ENCODE measurements at regions not wholly inside any gene's neighbourhood (a gene's known extent, or its start where the extent isn't known, plus 50 kb on each side); places are given as distances from the start of the nearest gene placed in this dataset.

GRCh38 chr14:43901911-43902673 lies 605.0 kb downstream of the FSCB start:
- no peak for FAIRE-seq
- no peak for DNase-seq (ENCODE audit: extremely low spot score, insufficient read length, low read depth)

- no peak for DNase-seq (ENCODE audit: extremely low spot score, insufficient read length, low read depth)
- no peak for FAIRE-seq
These were observed 606.9 kb downstream of the FSCB start for GRCh38 chr14:43900173-43900655.

GRCh38 chr14:43898687-43899086 lies 608.4 kb downstream of the FSCB start:
- FAIRE-seq (no peak), DNase-seq (ENCODE audit: extremely low spot score, insufficient read length, low read depth) (no peak)

GRCh38 chr14:43896044-43896443 lies 611.0 kb downstream of the FSCB start:
- DNase-seq (ENCODE audit: extremely low spot score, insufficient read length, low read depth) (no peak), FAIRE-seq (no peak)

GRCh38 chr14:43894534-43894933 lies 612.5 kb downstream of the FSCB start:
- FAIRE-seq (no peak), DNase-seq (ENCODE audit: extremely low spot score, insufficient read length, low read depth) (no peak)

GRCh38 chr14:43887523-43887922 lies 619.6 kb downstream of the FSCB start:
- FAIRE-seq, result no peak

GRCh38 chr14:43877351-43877960 lies 629.6 kb downstream of the FSCB start:
- no peak for DNase-seq (ENCODE audit: extremely low spot score, insufficient read length, low read depth)

More at GRCh38 chr14:43887523-43887922, 619.6 kb downstream of the FSCB start:
- no peak for DNase-seq (ENCODE audit: extremely low spot score, insufficient read length, low read depth)

GRCh38 chr14:43872752-43873655 lies 634.1 kb downstream of the FSCB start:
- FAIRE-seq (no peak), DNase-seq (ENCODE audit: extremely low spot score, insufficient read length, low read depth) (no peak)

More at GRCh38 chr14:43877351-43877960, 629.6 kb downstream of the FSCB start:
- no peak for FAIRE-seq

- no peak for FAIRE-seq
- no peak for DNase-seq (ENCODE audit: extremely low spot score, insufficient read length, low read depth)
These were observed 634.9 kb downstream of the FSCB start for GRCh38 chr14:43872222-43872621.

- FAIRE-seq, result no peak
These were observed 648.1 kb downstream of the FSCB start for GRCh38 chr14:43858981-43859380.

GRCh38 chr14:43855556-43855955 lies 651.5 kb downstream of the FSCB start:
- FAIRE-seq (no peak), DNase-seq (ENCODE audit: extremely low spot score, insufficient read length, low read depth) (no peak)

More at GRCh38 chr14:43858981-43859380, 648.1 kb downstream of the FSCB start:
- no peak for DNase-seq (ENCODE audit: extremely low spot score, insufficient read length, low read depth)

- DNase-seq (ENCODE audit: extremely low spot score, insufficient read length, low read depth), result no peak
- FAIRE-seq, result no peak
These were observed 653.5 kb downstream of the FSCB start for GRCh38 chr14:43853541-43853940.

GRCh38 chr14:43803076-43803689 lies 703.9 kb downstream of the FSCB start:
- DNase-seq (ENCODE audit: extremely low spot score, insufficient read length, low read depth), result no peak
- FAIRE-seq, result no peak

GRCh38 chr14:43795600-43796228 lies 711.4 kb downstream of the FSCB start:
- DNase-seq (ENCODE audit: extremely low spot score, insufficient read length, low read depth), result no peak
- FAIRE-seq, result no peak

- FAIRE-seq, result no peak
- DNase-seq (ENCODE audit: extremely low spot score, insufficient read length, low read depth), result no peak
These were observed 713.5 kb downstream of the FSCB start for GRCh38 chr14:43793579-43793978.

GRCh38 chr14:43792980-43793379 lies 714.1 kb downstream of the FSCB start:
- no peak for DNase-seq (ENCODE audit: extremely low spot score, insufficient read length, low read depth)
- no peak for FAIRE-seq

- DNase-seq (ENCODE audit: extremely low spot score, insufficient read length, low read depth) (no peak), FAIRE-seq (no peak)
These were observed 716.4 kb downstream of the FSCB start for GRCh38 chr14:43790681-43791080.

GRCh38 chr14:43789458-43789857 lies 717.6 kb downstream of the FSCB start:
- DNase-seq (ENCODE audit: extremely low spot score, insufficient read length, low read depth), result no peak
- FAIRE-seq, result no peak

GRCh38 chr14:43786066-43786762 lies 720.9 kb downstream of the FSCB start:
- DNase-seq (ENCODE audit: extremely low spot score, insufficient read length, low read depth) (no peak), FAIRE-seq (no peak)

Data from GM18507 (cell line).